ENCODE measurements at regions not wholly inside any gene's neighbourhood (a gene's known extent, or its start where the extent isn't known, plus 50 kb on each side); places are given as distances from the start of the nearest gene placed in this dataset.

DNA sequence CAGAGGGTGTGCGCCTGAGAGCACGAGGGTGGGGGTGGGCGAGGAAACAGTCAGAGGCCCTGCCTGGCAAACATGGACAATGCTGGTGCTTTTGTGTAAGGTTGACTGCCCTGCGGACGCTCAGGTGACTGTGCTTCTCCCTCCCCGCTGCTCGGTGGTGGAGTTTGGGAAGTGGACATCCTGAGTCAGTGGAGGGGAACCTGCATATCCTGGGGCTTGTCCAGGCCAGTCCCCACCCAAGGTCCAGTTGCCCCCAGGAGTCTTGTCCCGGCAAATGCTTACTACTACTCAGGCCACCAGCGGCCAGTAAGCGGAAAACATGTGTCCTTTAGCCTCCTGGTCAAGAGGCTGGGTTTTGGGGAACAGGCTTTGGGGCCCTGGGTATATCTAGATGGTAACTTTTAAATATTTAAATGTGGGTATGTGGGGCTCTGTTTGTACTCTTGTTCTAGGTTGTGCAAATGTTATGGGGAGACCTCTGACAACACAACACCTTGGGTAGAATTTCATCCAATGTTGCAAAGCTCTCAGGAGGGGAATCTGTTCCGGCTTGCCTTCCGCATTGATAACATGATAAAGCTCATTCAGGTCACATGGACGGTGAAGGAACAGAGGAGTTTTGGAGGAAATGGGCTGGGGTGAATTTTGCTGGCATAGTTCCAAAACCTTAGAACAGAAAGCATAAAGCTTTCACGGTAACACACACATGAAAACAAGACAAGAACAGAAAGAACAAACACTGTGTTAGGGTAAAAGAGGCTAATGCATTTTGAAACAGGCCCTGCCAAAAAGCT lies 364.9 kb downstream of the PRDM2 start:
- Histone ChIP-seq H3K27me3 (no peaks in the 10 kb centered on the region), H3K27ac (no peak overlapping the region), H3K4me3 (no peak overlapping the region), H3K36me3 (no peaks in the 10 kb centered on the region), H3K4me1 (no peaks in the 10 kb centered on the region), H3K9me3 (no peaks in the 10 kb centered on the region)
- ATAC-seq: no peak
- intact Hi-C loops (cut with DNase I): no loop called here
- TF ChIP-seq, protein P1, sequence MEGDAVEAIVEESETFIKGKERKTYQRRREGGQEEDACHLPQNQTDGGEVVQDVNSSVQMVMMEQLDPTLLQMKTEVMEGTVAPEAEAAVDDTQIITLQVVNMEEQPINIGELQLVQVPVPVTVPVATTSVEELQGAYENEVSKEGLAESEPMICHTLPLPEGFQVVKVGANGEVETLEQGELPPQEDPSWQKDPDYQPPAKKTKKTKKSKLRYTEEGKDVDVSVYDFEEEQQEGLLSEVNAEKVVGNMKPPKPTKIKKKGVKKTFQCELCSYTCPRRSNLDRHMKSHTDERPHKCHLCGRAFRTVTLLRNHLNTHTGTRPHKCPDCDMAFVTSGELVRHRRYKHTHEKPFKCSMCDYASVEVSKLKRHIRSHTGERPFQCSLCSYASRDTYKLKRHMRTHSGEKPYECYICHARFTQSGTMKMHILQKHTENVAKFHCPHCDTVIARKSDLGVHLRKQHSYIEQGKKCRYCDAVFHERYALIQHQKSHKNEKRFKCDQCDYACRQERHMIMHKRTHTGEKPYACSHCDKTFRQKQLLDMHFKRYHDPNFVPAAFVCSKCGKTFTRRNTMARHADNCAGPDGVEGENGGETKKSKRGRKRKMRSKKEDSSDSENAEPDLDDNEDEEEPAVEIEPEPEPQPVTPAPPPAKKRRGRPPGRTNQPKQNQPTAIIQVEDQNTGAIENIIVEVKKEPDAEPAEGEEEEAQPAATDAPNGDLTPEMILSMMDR (IDR thresholded peaks at IDR 0.05): no peak
- DNase-seq: no peak

DNA sequence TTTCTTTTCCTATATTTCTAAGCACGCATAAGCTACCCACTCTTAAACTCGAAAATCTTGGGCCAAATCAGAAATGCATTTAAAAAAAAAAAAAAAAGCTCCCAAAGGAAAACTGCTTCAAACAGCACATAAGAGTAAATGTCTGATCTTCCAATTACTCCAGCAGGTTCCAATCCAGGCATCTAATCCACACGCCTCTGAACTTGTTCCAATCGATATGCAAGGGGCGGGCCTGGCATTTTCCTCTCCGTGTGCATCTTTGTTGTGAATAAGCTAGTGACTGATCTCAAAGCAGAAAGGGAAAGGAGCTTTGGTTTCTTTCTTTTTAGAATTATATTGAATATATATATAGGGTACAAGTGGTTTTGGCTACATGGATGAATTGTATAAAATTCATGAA lies 365.5 kb downstream of the PRDM2 start:
- Histone ChIP-seq H3K9me3 (no peaks in the 10 kb centered on the region), H3K36me3 (no peaks in the 10 kb centered on the region), H3K27ac (no peak overlapping the region), H3K4me3 (no peak overlapping the region), H3K27me3 (no peaks in the 10 kb centered on the region), H3K4me1 (no peaks in the 10 kb centered on the region)
- TF ChIP-seq, protein P1 (IDR thresholded peaks at IDR 0.05): no peak
- no peak for DNase-seq
- no peak for ATAC-seq
- intact Hi-C loops (cut with DNase I): no loop called here

DNA sequence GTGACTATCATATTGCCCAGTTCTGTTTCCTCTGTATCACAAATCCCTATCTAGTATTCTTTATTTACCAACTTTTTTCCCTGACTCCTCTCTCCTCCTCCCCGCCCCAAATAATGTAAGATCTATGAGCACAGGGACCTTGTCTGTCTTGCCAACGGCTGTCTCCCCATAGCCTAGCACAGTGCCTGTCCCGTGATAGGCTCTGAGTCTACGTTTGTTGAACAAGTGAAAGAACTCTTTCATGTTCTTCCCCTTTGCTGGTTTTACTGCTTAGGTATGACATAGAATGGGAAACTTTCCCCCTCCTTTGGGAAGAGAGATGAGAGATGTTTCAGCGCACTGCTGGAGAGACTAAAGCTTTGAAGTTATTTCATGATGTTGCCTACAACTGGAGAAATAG lies 367.0 kb downstream of the PRDM2 start:
- no peaks in the 10 kb centered on the region for H3K4me1 ChIP-seq
- H3K9me3 ChIP-seq: no peaks in the 10 kb centered on the region
- H3K27ac ChIP-seq: no peak overlapping the region
- no peaks in the 10 kb centered on the region for H3K27me3 ChIP-seq
- TF ChIP-seq, protein P1 (IDR thresholded peaks at IDR 0.05): no peak
- no peak for DNase-seq
- intact Hi-C loops (cut with DNase I): no loop called here
- H3K36me3 ChIP-seq: no peaks in the 10 kb centered on the region
- no peak for ATAC-seq
- no peak overlapping the region for H3K4me3 ChIP-seq

DNA sequence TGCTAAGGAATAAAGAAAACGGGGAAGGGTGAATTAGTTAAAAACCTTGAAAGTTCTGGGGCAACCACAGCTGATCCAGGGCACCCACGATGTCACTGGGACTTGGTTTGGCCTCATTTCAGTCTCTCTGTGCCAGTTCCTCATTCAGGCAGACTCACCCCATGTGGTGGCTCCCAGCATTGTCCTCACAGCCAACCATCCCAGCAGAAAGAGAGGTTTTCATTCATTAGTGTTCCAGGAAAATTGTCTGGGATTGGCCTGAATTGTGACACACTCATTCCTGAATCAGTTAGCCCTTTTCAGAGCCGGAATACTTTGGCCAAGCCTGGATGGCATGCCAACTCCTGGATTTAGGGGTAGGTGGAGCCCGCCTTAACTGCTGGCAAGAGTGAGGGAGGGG lies 367.7 kb downstream of the PRDM2 start:
- intact Hi-C loops (cut with DNase I): no loop called here
- no peak overlapping the region for H3K27ac ChIP-seq
- TF ChIP-seq, protein P1 (IDR thresholded peaks at IDR 0.05): no peak
- no peaks in the 10 kb centered on the region for H3K27me3 ChIP-seq
- H3K4me3 ChIP-seq: no peak overlapping the region
- DNase-seq (no peak), ATAC-seq (no peak)
- H3K9me3 ChIP-seq: no peaks in the 10 kb centered on the region
- H3K4me1 ChIP-seq: no peaks in the 10 kb centered on the region
- H3K36me3 ChIP-seq: no peaks in the 10 kb centered on the region

DNA sequence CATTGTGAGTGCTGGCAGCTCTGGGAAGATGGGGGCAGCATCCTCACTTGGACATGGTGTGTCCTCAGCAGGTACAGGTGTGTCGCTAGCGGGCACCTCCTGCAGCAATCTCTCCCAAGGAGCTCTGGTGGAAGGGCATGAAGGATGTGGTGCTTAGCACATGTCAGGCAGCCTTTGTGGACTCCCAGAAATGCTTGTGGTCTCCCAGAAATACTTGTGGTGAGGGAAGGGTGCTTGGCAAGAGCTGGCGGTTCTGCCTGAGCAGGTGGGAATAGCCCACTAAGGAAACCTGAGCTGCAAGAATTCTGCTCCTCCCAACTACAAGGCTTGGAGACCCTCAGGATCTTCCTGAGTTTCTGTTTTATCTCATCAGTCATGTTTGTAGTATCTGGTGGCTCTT lies 371.6 kb downstream of the PRDM2 start:
- TF ChIP-seq, protein P1 (IDR thresholded peaks at IDR 0.05): no peak
- DNase-seq (no peak), ATAC-seq (no peak)
- no peaks in the 10 kb centered on the region for H3K9me3 ChIP-seq
- no peaks in the 10 kb centered on the region for H3K36me3 ChIP-seq
- H3K4me1 ChIP-seq: no peaks in the 10 kb centered on the region
- intact Hi-C loops (cut with DNase I): no loop called here
- no peaks in the 10 kb centered on the region for H3K27me3 ChIP-seq
- H3K4me3 ChIP-seq: no peak overlapping the region
- H3K27ac ChIP-seq: no peak overlapping the region
